ENCODE measurements at regions not wholly inside any gene's neighbourhood (a gene's known extent, or its start where the extent isn't known, plus 50 kb on each side); places are given as distances from the start of the nearest gene placed in this dataset.
A peak's percentile ranks its signal among the peaks of the same experiment; 100 is the strongest.

DNA sequence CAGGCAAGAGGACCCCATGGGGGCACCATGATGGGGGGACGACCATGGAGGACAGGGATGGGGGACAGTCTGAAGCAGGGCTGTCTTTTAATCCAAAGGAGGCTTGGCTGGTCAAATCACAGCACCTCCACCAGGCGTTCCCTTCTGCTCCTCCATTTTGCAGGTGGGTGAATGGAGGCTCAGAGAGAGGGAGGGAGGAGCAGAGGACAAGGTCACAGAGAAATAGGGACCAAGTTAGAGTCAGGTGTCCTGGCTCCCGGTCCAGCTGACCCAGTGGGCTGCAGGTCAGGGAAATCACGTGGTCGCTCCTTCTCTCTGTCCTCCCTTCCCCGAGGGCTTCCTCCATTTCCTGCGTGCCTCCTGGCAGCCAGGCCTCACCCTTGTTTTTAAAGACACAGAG lies 156.4 kb upstream of the SMIM23 start:
- H3K4me1 Mint-ChIP-seq, result peaks cover 23% of the 10 kb centered on the region
- no peak overlapping the region for H3K27ac ChIP-seq
- H2AFZ ChIP-seq (replicated peaks), result no peak overlapping the region
- no peak overlapping the region for H3K4me3 ChIP-seq
- no peaks in the 10 kb centered on the region for H3K9me3 ChIP-seq (ENCODE audit: low read depth)
- TF ChIP-seq, protein P1, sequence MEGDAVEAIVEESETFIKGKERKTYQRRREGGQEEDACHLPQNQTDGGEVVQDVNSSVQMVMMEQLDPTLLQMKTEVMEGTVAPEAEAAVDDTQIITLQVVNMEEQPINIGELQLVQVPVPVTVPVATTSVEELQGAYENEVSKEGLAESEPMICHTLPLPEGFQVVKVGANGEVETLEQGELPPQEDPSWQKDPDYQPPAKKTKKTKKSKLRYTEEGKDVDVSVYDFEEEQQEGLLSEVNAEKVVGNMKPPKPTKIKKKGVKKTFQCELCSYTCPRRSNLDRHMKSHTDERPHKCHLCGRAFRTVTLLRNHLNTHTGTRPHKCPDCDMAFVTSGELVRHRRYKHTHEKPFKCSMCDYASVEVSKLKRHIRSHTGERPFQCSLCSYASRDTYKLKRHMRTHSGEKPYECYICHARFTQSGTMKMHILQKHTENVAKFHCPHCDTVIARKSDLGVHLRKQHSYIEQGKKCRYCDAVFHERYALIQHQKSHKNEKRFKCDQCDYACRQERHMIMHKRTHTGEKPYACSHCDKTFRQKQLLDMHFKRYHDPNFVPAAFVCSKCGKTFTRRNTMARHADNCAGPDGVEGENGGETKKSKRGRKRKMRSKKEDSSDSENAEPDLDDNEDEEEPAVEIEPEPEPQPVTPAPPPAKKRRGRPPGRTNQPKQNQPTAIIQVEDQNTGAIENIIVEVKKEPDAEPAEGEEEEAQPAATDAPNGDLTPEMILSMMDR (IDR thresholded peaks at IDR 0.05), result no peak
- TF ChIP-seq EZH2phosphoT487 (IDR thresholded peaks at IDR 0.05), result peak; percentile 8
- peaks cover 21% of the 10 kb centered on the region for H3K27me3 Mint-ChIP-seq (ENCODE audit: insufficient read depth, low read depth)
- H3K27ac Mint-ChIP-seq, result no peak overlapping the region
- peaks cover 5% of the 10 kb centered on the region for H3F3A ChIP-seq (ENCODE audit: low read depth)
- no peaks in the 10 kb centered on the region for H3K36me3 ChIP-seq
- no peak overlapping the region for H3K4me3 Mint-ChIP-seq
- H3K36me3 Mint-ChIP-seq, result no peaks in the 10 kb centered on the region
- H3K27me3 ChIP-seq, result peaks cover 83% of the 10 kb centered on the region
- no peak for DNase-seq (ENCODE audit: low spot score)
- no peaks in the 10 kb centered on the region for H3K79me2 ChIP-seq (ENCODE audit: low read depth)
- H4K20me1 ChIP-seq (ENCODE audit: low read depth), result peaks cover 2% of the 10 kb centered on the region
- H3K4me2 ChIP-seq, result no peak overlapping the region
- H3K9me3 Mint-ChIP-seq, result no peaks in the 10 kb centered on the region
- no peak overlapping the region for H3K9ac ChIP-seq
- H3K4me1 ChIP-seq, result peaks cover 5% of the 10 kb centered on the region

DNA sequence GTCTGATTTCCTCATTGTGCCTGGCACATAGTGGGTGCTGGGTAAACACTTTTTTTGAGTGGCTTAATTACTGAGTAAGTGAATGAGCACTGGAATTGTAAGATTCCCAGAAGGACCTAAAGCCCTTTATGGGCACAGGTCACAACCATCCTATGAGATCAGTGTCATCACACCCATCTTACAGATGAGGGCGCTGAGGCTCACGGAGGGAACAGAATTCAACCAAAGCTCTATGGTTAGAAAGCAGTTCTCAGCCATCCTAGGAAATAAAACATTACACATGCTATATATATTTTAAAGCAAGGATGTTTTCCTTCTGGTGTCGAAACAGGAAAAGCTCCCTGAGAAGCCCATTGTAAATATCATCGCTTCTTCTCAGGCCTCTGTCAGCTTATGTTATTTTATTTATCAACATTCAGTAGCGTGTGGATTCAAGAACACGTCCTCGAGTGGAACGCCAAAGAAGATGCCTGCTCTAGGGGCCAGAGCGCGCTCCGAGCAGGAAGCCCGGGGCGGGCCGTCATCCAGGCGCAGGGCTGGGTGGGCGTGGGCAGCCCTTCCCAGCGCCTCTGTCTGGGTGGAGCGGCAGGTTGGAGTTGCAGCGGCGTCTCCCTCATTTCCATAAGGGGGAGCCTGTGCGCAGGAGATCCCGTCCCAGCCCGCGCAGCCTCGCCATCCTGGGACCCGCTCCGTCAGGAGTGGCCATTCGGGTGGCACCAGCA lies 155.8 kb upstream of the SMIM23 start:
- Histone ChIP-seq H3K4me2 (peak overlapping the region; percentile 67), H3K27ac (no peak overlapping the region), H3K4me1 (peaks cover 2% of the 10 kb centered on the region), H3K9me3 (ENCODE audit: low read depth) (no peaks in the 10 kb centered on the region), H3K36me3 (no peaks in the 10 kb centered on the region), H3K4me3 (peak overlapping the region; percentile 28), H3F3A (ENCODE audit: low read depth) (no peaks in the 10 kb centered on the region), H3K9ac (no peak overlapping the region), H4K20me1 (ENCODE audit: low read depth) (no peaks in the 10 kb centered on the region), H3K79me2 (ENCODE audit: low read depth) (no peaks in the 10 kb centered on the region), H2AFZ (replicated peaks) (peak overlapping the region; percentile 80), H3K27me3 (peaks cover 80% of the 10 kb centered on the region)
- peak overlapping the region; percentile 25 for H3K4me3 Mint-ChIP-seq
- no peaks in the 10 kb centered on the region for H3K9me3 Mint-ChIP-seq
- H3K27me3 Mint-ChIP-seq (ENCODE audit: insufficient read depth, low read depth), result peaks cover 21% of the 10 kb centered on the region
- H3K4me1 Mint-ChIP-seq, result peaks cover 18% of the 10 kb centered on the region
- peak; percentile 87 for DNase-seq (ENCODE audit: low spot score)
- no peak overlapping the region for H3K27ac Mint-ChIP-seq
- H3K36me3 Mint-ChIP-seq, result no peaks in the 10 kb centered on the region
- TF ChIP-seq EZH2 (IDR thresholded peaks at IDR 0.05) (peak; percentile 48), EZH2phosphoT487 (IDR thresholded peaks at IDR 0.05) (no peak)
- TF ChIP-seq, protein P1 (IDR thresholded peaks at IDR 0.05), result peak; percentile 58

DNA sequence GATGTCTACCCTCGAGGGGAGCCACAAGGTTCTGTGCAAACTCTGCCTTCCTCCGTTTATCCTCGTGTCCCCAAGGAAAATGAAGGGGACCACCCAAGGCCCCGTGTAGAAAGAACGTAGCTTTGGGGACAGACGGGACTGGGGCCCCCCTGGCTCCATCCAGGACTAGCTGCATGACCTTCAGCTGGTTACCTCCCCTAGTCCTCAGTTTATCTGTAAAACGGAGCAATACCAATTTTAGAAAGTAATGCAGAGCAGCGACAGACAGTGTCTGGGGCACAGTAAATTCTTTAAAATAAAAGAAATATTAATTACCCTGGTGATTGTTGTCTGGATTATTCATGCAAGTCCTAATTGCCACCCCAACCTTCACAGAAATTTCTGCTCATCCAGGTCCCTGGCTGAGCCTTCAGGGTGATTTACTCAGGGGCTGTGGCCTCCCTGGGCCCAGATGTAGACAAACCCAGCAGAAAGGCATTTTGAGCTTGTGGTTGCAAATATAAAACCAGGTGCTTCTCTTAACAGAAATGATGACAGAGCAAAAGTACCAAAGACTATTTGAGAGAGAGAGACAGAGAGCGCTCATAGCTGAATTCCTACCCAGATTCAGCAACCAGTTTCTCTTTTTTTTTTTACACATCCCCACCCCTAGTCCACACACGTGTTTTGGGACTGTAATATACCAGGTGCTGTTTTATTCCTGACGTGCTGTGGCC lies 155.1 kb upstream of the SMIM23 start:
- peak overlapping the region; percentile 54 for H3K27ac Mint-ChIP-seq
- H3K4me3 Mint-ChIP-seq, result peak overlapping the region; percentile 25
- H3K9me3 Mint-ChIP-seq, result no peaks in the 10 kb centered on the region
- H4K20me1 ChIP-seq (ENCODE audit: low read depth), result no peaks in the 10 kb centered on the region
- H2AFZ ChIP-seq (replicated peaks), result peak overlapping the region; percentile 80
- peaks cover 21% of the 10 kb centered on the region for H3K27me3 Mint-ChIP-seq (ENCODE audit: insufficient read depth, low read depth)
- H3K27me3 ChIP-seq, result peaks cover 73% of the 10 kb centered on the region
- no peaks in the 10 kb centered on the region for H3K36me3 Mint-ChIP-seq
- no peak overlapping the region for H3K27ac ChIP-seq
- TF ChIP-seq EZH2phosphoT487 (IDR thresholded peaks at IDR 0.05) (no peak), EZH2 (IDR thresholded peaks at IDR 0.05) (no peak)
- TF ChIP-seq, protein P1 (IDR thresholded peaks at IDR 0.05), result no peak
- H3F3A ChIP-seq (ENCODE audit: low read depth), result no peaks in the 10 kb centered on the region
- H3K4me3 ChIP-seq, result peak overlapping the region; percentile 28
- H3K9me3 ChIP-seq (ENCODE audit: low read depth), result no peaks in the 10 kb centered on the region
- no peak overlapping the region for H3K9ac ChIP-seq
- peak overlapping the region; percentile 67 for H3K4me2 ChIP-seq
- H3K4me1 ChIP-seq, result peaks cover 5% of the 10 kb centered on the region
- no peaks in the 10 kb centered on the region for H3K36me3 ChIP-seq
- H3K4me1 Mint-ChIP-seq, result peaks cover 21% of the 10 kb centered on the region
- no peak for DNase-seq (ENCODE audit: low spot score)
- H3K79me2 ChIP-seq (ENCODE audit: low read depth), result no peaks in the 10 kb centered on the region

Data from neural progenitor cell (in vitro differentiated cells).